CD14-positive monocyte (primary cell): ENCODE measurements at regions not wholly inside any gene's neighbourhood (a gene's known extent, or its start where the extent isn't known, plus 50 kb on each side); places are given as distances from the start of the nearest gene placed in this dataset.
A peak's percentile ranks its signal among the peaks of the same experiment; 100 is the strongest.

Source experiments
- DNase-seq, 3 donors: peaks; one replicate each; pipeline ENCODE4 v3.0.0-alpha.2; 2011 to 2022
- H2AFZ ChIP-seq: 2 replicates; pipeline ENCODE4 v1.6.0; 2012; ENCODE audit warnings: mild to moderate bottlenecking, low read depth, low read length, inconsistent platforms; ENCODE audit not compliant: insufficient read depth, poor library complexity, severe bottlenecking
- H3K27ac ChIP-seq, 2 donors: 1 replicate in 1 of 2; 2 replicates in 1 of 2; pipeline ENCODE4 v1.5.1; 2012 to 2013; ENCODE audit warnings: low read length in 2 of 2, control low read depth in 1 of 2, inconsistent platforms in 1 of 2, low read depth in 1 of 2, mild to moderate bottlenecking in 1 of 2
- H3K27me3 ChIP-seq, 2 donors: one replicate each; pipeline versions ENCODE4 v1.6.0 to v1.6.1; 2011 to 2013; ENCODE audit warnings: low read length in 2 of 2; ENCODE audit not compliant: control insufficient read depth in 2 of 2, insufficient read depth in 2 of 2
- H3K36me3 ChIP-seq, 2 donors: replicated peaks in 1 of 2; 1 replicate in 1 of 2; 2 replicates in 1 of 2; pipeline versions ENCODE4 v1.5.1 to v1.6.1; 2012 to 2013; ENCODE audit warnings: low read length in 2 of 2, control low read depth in 1 of 2, inconsistent platforms in 1 of 2, mild to moderate bottlenecking in 1 of 2; ENCODE audit not compliant: insufficient read depth in 2 of 2, control insufficient read depth in 1 of 2
- H3K4me1 ChIP-seq, 2 donors: 1 replicate in 1 of 2; 2 replicates in 1 of 2; pipeline versions ENCODE4 v1.5.1 to v1.6.1; 2012 to 2013; ENCODE audit warnings: low read length in 2 of 2, control low read depth in 1 of 2, inconsistent platforms in 1 of 2, mild to moderate bottlenecking in 1 of 2, moderate library complexity in 1 of 2; ENCODE audit not compliant: insufficient read depth in 2 of 2, control insufficient read depth in 1 of 2
- H3K4me2 ChIP-seq: replicated peaks from 2 replicates; pipeline ENCODE3; 2012; ENCODE audit warnings: low read length, moderate library complexity, mild to moderate bottlenecking; ENCODE audit not compliant: poor library complexity, severe bottlenecking; ENCODE audit errors: extremely low read depth
- H3K4me3 ChIP-seq, 3 experiments: fragments of 200-600 bp in 1 of 3; sonication (generic) in 1 of 3; replicated peaks in 1 of 3; 1 replicate in 2 of 3; 2 replicates in 1 of 3; pipeline ENCODE4 v1.5.1; 2011 to 2013; ENCODE audit warnings: low read length in 3 of 3, mild to moderate bottlenecking in 3 of 3, control low read depth in 2 of 3, low read depth in 2 of 3, inconsistent platforms in 1 of 3, moderate library complexity in 1 of 3
- H3K79me2 ChIP-seq: 2 replicates; pipeline ENCODE4 v1.6.0; 2012; ENCODE audit warnings: mild to moderate bottlenecking, control low read depth, inconsistent platforms, low read length, moderate library complexity; ENCODE audit not compliant: insufficient read depth
- H3K9ac ChIP-seq: 2 replicates; pipeline ENCODE4 v1.6.0; 2017; ENCODE audit warnings: low read length, mild to moderate bottlenecking; ENCODE audit not compliant: insufficient read depth, poor library complexity, severe bottlenecking
- H3K9me3 ChIP-seq, 2 donors: replicated peaks in 1 of 2; 1 replicate in 1 of 2; 2 replicates in 1 of 2; pipeline versions ENCODE4 v1.5.1 to v1.6.1; 2012 to 2013; ENCODE audit warnings: low read length in 2 of 2, control low read depth in 1 of 2; ENCODE audit not compliant: control insufficient read depth in 1 of 2, insufficient read depth in 1 of 2
- H4K20me1 ChIP-seq: 2 replicates; pipeline ENCODE4 v1.6.0; 2012; ENCODE audit warnings: mild to moderate bottlenecking, low read length, control low read depth, moderate library complexity; ENCODE audit not compliant: insufficient read depth
- H3K27ac Mint-ChIP-seq, 7 donors: one replicate each; pipeline ENCODE4 v1.8.0; 2020; ENCODE audit warnings: mild to moderate bottlenecking in 7 of 7, mixed read lengths in 7 of 7, moderate library complexity in 6 of 7, inconsistent platforms in 2 of 7
- H3K27me3 Mint-ChIP-seq, 3 donors: one replicate each; pipeline ENCODE4 v1.8.0; 2021 to 2022; ENCODE audit warnings: low read depth in 3 of 3, mild to moderate bottlenecking in 3 of 3, mixed read lengths in 3 of 3, moderate library complexity in 3 of 3, inconsistent platforms in 1 of 3
- H3K36me3 Mint-ChIP-seq, 2 donors: one replicate each; pipeline ENCODE4 v1.8.0; 2020; ENCODE audit warnings: mixed read lengths in 2 of 2, inconsistent platforms in 1 of 2, mild to moderate bottlenecking in 1 of 2
- H3K4me1 Mint-ChIP-seq: one replicate; pipeline ENCODE4 v1.8.0; 2020; ENCODE audit warnings: mild to moderate bottlenecking, mixed read lengths
- H3K4me3 Mint-ChIP-seq, 2 donors: one replicate each; pipeline ENCODE4 v1.8.0; 2020; ENCODE audit warnings: mild to moderate bottlenecking in 2 of 2, mixed read lengths in 2 of 2, moderate library complexity in 1 of 2
- H3K9me3 Mint-ChIP-seq, 7 donors: one replicate each; pipeline ENCODE4 v1.8.0; 2020 to 2022; ENCODE audit warnings: mixed read lengths in 7 of 7, mild to moderate bottlenecking in 6 of 7, moderate library complexity in 6 of 7, inconsistent platforms in 2 of 7
- CTCF ChIP-seq: fragments of 200-600 bp; IDR thresholded peaks from one replicate; pipeline ENCODE4 v1.8.0; 2022; ENCODE audit warnings: antibody characterized with exemption, mild to moderate bottlenecking
- whole genome bisulfite sequencing: methylation state at CpG from one replicate; pipeline ENCODE4 v1.1.5; 2013; ENCODE audit warnings: missing lambda C conversion rate; ENCODE audit not compliant: insufficient coverage; 5-methylcytosine and 5-hydroxymethylcytosine counted together
- intact Hi-C, 2 donors: fragments of 100-400 bp; cut with micrococcal nuclease; formaldehyde crosslinking; loops; one replicate each; pipeline versions ENCODE4 v1.15.0 to v1.15.1; 2023

DNA sequence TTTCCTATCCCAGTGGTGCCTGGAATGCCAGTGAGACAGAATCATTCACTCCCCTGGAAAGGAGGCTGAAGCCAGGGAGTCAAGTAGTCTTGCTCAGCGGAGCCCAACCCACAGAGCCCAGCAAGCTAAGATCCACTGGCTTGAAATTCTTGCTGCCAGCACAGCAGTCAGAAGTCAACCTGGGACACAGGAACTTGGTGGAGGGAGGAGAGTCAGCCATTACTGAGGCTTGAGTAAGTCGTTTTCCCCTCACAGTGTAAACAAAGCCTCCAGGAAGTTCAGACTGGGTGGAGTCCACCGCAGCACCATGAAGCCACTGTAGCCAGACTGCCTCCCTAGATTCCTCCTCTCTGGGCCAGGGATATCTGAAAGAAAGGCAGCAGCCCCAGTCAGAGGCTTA is 283.2 kb upstream of the CPEB2 start:
- no peaks in the 10 kb centered on the region for H3K27me3 ChIP-seq
- H4K20me1 ChIP-seq: no peaks in the 10 kb centered on the region
- no peaks in the 10 kb centered on the region for H3K4me1 ChIP-seq
- H3K27ac ChIP-seq: no peak overlapping the region
- H3K9me3 ChIP-seq: peaks cover 0 to 5% of the 10 kb centered on the region in 2 donors
- peaks cover 9 to 19% (median 16%) of the 10 kb centered on the region in 7 donors for H3K9me3 Mint-ChIP-seq
- WGBS: 0% methylated on average over 1 of the region's 3 CpGs
- no peak for DNase-seq
- no peaks in the 10 kb centered on the region for H3K36me3 ChIP-seq
- no peak overlapping the region for H3K4me3 ChIP-seq
- TF ChIP-seq CTCF: no peak
- H3K4me3 Mint-ChIP-seq: no peak overlapping the region
- H3K27ac Mint-ChIP-seq: peak overlapping the region in 1 of 7 donors; percentile 30
- no peak overlapping the region for H3K4me2 ChIP-seq
- peaks cover 0 to 3% (median 2%) of the 10 kb centered on the region in 3 donors for H3K27me3 Mint-ChIP-seq
- H2AFZ ChIP-seq: no peak overlapping the region
- intact Hi-C loops: no loop called here
- H3K79me2 ChIP-seq: no peaks in the 10 kb centered on the region
- no peaks in the 10 kb centered on the region for H3K4me1 Mint-ChIP-seq
- no peaks in the 10 kb centered on the region for H3K36me3 Mint-ChIP-seq
- no peak overlapping the region for H3K9ac ChIP-seq

- Mint-ChIP-seq H3K36me3 (no peaks in the 10 kb centered on the region), H3K4me3 (no peak overlapping the region), H3K9me3 (peaks cover 2 to 9% (median 3%) of the 10 kb centered on the region in 7 donors), H3K4me1 (no peaks in the 10 kb centered on the region), H3K27me3 (peaks cover 0 to 2% (median under 1%) of the 10 kb centered on the region in 3 donors), H3K27ac (no peak overlapping the region)
- Histone ChIP-seq H2AFZ (no peak overlapping the region), H3K79me2 (no peaks in the 10 kb centered on the region), H4K20me1 (no peaks in the 10 kb centered on the region), H3K36me3 (no peaks in the 10 kb centered on the region), H3K9ac (no peak overlapping the region), H3K9me3 (no peaks in the 10 kb centered on the region), H3K4me1 (no peaks in the 10 kb centered on the region), H3K4me3 (no peak overlapping the region), H3K27ac (no peak overlapping the region), H3K4me2 (no peak overlapping the region), H3K27me3 (no peaks in the 10 kb centered on the region)
- no peak for DNase-seq
- no peak for TF ChIP-seq CTCF
- intact Hi-C loops: no loop called here
- no CpG with 5 or more reads among the region's 3 CpGs for WGBS
Observed at GRCh38 chr4:14726441-14726840, 275.8 kb upstream of the CPEB2 start.
